HepG2 (cell line): ENCODE measurements at regions not wholly inside any gene's neighbourhood (a gene's known extent, or its start where the extent isn't known, plus 50 kb on each side); places are given as distances from the start of the nearest gene placed in this dataset.

Source experiments
- ATAC-seq: fragments of 200-7000 bp; cut with Tn5 transposase; 3 replicates; pipeline ENCODE4 v1.9.1; 2020; ENCODE audit warnings: mild to moderate bottlenecking, moderate library complexity
- BruUV-seq: library from RNA; stranded (reverse); fragments of 400-500 nt; replicated peaks from 2 replicates; lab custom pipeline; 2021; lab: Mats Ljungman, UMichigan
- CTCF ChIA-PET: fragments of 300-600 bp; formaldehyde crosslinking; extraction: SDS; loops from one replicate; lab custom pipeline; 2021; ENCODE audit warnings: low total read pairs, inconsistent platforms, low intra/inter-chr PET ratio; lab: Yijun Ruan, JAX
- POLR2A ChIA-PET: fragments of 350-600 bp; sonication (Branson Sonifier 250); formaldehyde crosslinking; loops from one replicate; lab custom pipeline; 2020; ENCODE audit warnings: antibody characterized with exemption, inconsistent platforms; lab: Yijun Ruan, JAX
- DNase-seq: peaks from one replicate; pipeline ENCODE4 v3.0.0-alpha.2; 2015; ENCODE audit warnings: low spot score
- FAIRE-seq: peaks from 3 replicates; lab custom pipeline; 2011; peaks lifted over from hg19 to GRCh38; lab: Jason Lieb, UNC
- H2AFZ ChIP-seq: one replicate; pipeline ENCODE4 v1.6.1; 2011; ENCODE audit warnings: low read length, inconsistent platforms
- H3K27ac ChIP-seq: fragments of 300-600 bp; 3 replicates; pipeline ENCODE4 v1.8.0; 2011; ENCODE audit warnings: mixed run types, mild to moderate bottlenecking, mixed read lengths, low read length, inconsistent platforms; ENCODE audit not compliant: insufficient read depth; ENCODE audit errors: extremely low read length
- H3K27me3 ChIP-seq, 2 experiments: fragments of 200-600 bp in 1 of 2; 2 replicates in 1 of 2; 3 replicates in 1 of 2; pipeline versions ENCODE4 v1.6.0 to v1.8.0; 2011; ENCODE audit warnings: low read length in 2 of 2, mild to moderate bottlenecking in 2 of 2, moderate library complexity in 2 of 2, inconsistent platforms in 1 of 2; ENCODE audit not compliant: insufficient read depth in 2 of 2, control insufficient read depth in 1 of 2
- H3K36me3 ChIP-seq, 2 experiments: fragments of 200-600 bp in 1 of 2; replicated peaks in 1 of 2; 2 replicates in 1 of 2; 3 replicates in 1 of 2; pipeline versions ENCODE4 v1.5.1 to v1.8.0; 2011; ENCODE audit warnings: low read length in 2 of 2, inconsistent platforms in 1 of 2; ENCODE audit not compliant: insufficient read depth in 2 of 2, control insufficient read depth in 1 of 2
- H3K4me1 ChIP-seq: 2 replicates; pipeline ENCODE4 v1.5.1; 2012; ENCODE audit warnings: low read length, inconsistent platforms; ENCODE audit not compliant: insufficient read depth
- H3K4me2 ChIP-seq: 2 replicates; pipeline ENCODE4 v1.6.0; 2011; ENCODE audit warnings: low read depth, low read length, inconsistent platforms
- H3K4me3 ChIP-seq, 3 experiments: fragments of 200-600 bp in 1 of 3; sonication (generic), shearing (Covaris generic) in 1 of 3; replicated peaks in 1 of 3; 2 replicates each; pipeline ENCODE4 v1.5.1; 2011 to 2016; ENCODE audit warnings: low read length in 3 of 3, inconsistent platforms in 2 of 3, low read depth in 2 of 3, mild to moderate bottlenecking in 2 of 3, control low read depth in 1 of 3, mixed read lengths in 1 of 3; ENCODE audit not compliant: insufficient read depth in 1 of 3
- H3K79me2 ChIP-seq: one replicate; pipeline ENCODE4 v1.6.1; 2011; ENCODE audit warnings: low read length, inconsistent platforms; ENCODE audit not compliant: insufficient read depth
- H3K9ac ChIP-seq: 2 replicates; pipeline ENCODE4 v1.6.0; 2011; ENCODE audit warnings: mild to moderate bottlenecking, low read depth, low read length, inconsistent platforms; ENCODE audit not compliant: insufficient read depth
- H3K9me3 ChIP-seq: 2 replicates; pipeline ENCODE4 v1.5.1; 2012; ENCODE audit warnings: mild to moderate bottlenecking, low read length
- H4K20me1 ChIP-seq: 2 replicates; pipeline ENCODE4 v1.6.0; 2011; ENCODE audit warnings: inconsistent platforms, mild to moderate bottlenecking, low read length, moderate library complexity; ENCODE audit not compliant: insufficient read depth
- CAMTA2 ChIP-seq: sonication (generic); formaldehyde crosslinking; IDR thresholded peaks from 2 replicates; pipeline ENCODE4 v1.4.0; 2020; ENCODE audit warnings: mild to moderate bottlenecking, missing genetic modification reagents, borderline replicate concordance
- FOXP4 ChIP-seq: sonication (generic); formaldehyde crosslinking; IDR thresholded peaks from 2 replicates; pipeline ENCODE4 v1.4.0; 2020; ENCODE audit warnings: missing genetic modification reagents
- GTF2F1 ChIP-seq: fragments of 150-350 bp; IDR thresholded peaks from 2 replicates; pipeline ENCODE4 v1.6.1; 2014; ENCODE audit warnings: low read length
- MEF2D ChIP-seq: sonication (generic); formaldehyde crosslinking; IDR thresholded peaks from 2 replicates; pipeline ENCODE4 v1.5.1; 2020; ENCODE audit warnings: mild to moderate bottlenecking, missing genetic modification reagents
- NFE2L1 ChIP-seq: sonication (generic); formaldehyde crosslinking; IDR thresholded peaks from 2 replicates; pipeline ENCODE4 v1.4.0; 2020; ENCODE audit warnings: missing genetic modification reagents, mild to moderate bottlenecking, borderline replicate concordance
- ZBTB4 ChIP-seq: sonication (generic); formaldehyde crosslinking; IDR thresholded peaks from 2 replicates; pipeline ENCODE4 v1.4.0; 2020; ENCODE audit warnings: missing genetic modification reagents, mild to moderate bottlenecking, borderline replicate concordance
- ZNF605 ChIP-seq: sonication (generic); formaldehyde crosslinking; IDR thresholded peaks from 2 replicates; pipeline ENCODE4 v1.8.0; 2022; ENCODE audit warnings: mild to moderate bottlenecking, missing genetic modification reagents
- ZNF747 ChIP-seq: sonication (generic); formaldehyde crosslinking; IDR thresholded peaks from 2 replicates; pipeline ENCODE4 v1.8.1; 2023; ENCODE audit warnings: missing genetic modification reagents, mild to moderate bottlenecking, borderline replicate concordance
- ZNF776 ChIP-seq: sonication (generic); formaldehyde crosslinking; IDR thresholded peaks from 2 replicates; pipeline ENCODE4 v1.4.0; 2020; ENCODE audit warnings: mild to moderate bottlenecking, missing genetic modification reagents
- ZNF788 ChIP-seq: sonication (generic); formaldehyde crosslinking; IDR thresholded peaks from 2 replicates; pipeline ENCODE4 v1.5.0; 2020; ENCODE audit warnings: mild to moderate bottlenecking, missing genetic modification reagents, borderline replicate concordance
- WGBS: methylation state at CpG from one replicate; pipeline ENCODE4 v1.1.6; 2017; ENCODE audit warnings: low lambda C conversion rate; 5-methylcytosine and 5-hydroxymethylcytosine counted together
- in situ Hi-C: cut with HindIII; loops from 2 replicates; pipeline ENCODE4 v1.10.0; 2017; ENCODE audit warnings: low pct_unique_long_range_greater_than_20kb; ENCODE audit not compliant: extremely low pct_ligation_motif_present
- intact Hi-C: fragments of 100-400 bp; cut with micrococcal nuclease; formaldehyde crosslinking; loops from one replicate; pipeline ENCODE4 v1.10.0; 2022; ENCODE audit not compliant: unreplicated experiment
- TF ChIP-seq, protein P1 (sequence below): sonication (generic); formaldehyde crosslinking; IDR thresholded peaks from 2 replicates; pipeline ENCODE4 v1.5.0; 2020; ENCODE audit warnings: missing genetic modification reagents
- TF ChIP-seq, protein P2 (sequence below): sonication (generic); formaldehyde crosslinking; IDR thresholded peaks from 2 replicates; pipeline ENCODE4 v1.4.0; 2020; ENCODE audit warnings: missing genetic modification reagents
- TF ChIP-seq, protein P3 (sequence below): sonication (generic); formaldehyde crosslinking; conservative IDR thresholded peaks from 2 replicates; pipeline ENCODE4 v1.8.0; 2022; ENCODE audit warnings: missing genetic modification reagents

DNA sequence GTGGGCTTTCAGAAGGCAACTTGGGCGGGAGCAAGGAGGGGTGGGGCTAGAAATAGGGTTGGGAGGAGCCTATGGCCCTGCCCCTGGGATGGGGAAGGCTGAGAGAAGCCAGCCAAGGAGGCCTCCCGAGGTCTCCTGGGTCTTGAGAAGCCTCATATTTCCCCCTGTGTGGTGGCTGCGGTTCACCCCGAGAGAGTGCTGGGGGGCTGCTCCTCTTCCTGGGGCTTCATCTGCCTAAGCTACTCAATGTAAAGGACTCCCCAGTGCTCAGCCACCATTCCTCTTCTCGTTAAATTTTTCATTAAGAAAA is 174.3 kb downstream of the SMAD6 start:
- WGBS, result 10% methylated on average over 4 of the region's 5 CpGs
- Histone ChIP-seq H3K9me3 (no peaks in the 10 kb centered on the region), H4K20me1 (no peaks in the 10 kb centered on the region), H2AFZ (no peak overlapping the region), H3K4me1 (no peaks in the 10 kb centered on the region), H3K4me3 (no peak overlapping the region), H3K9ac (no peak overlapping the region), H3K79me2 (no peaks in the 10 kb centered on the region), H3K27me3 (peaks cover 3 to 11% of the 10 kb centered on the region in 2 experiments; a peak in 2 of 5 replicates), H3K4me2 (no peak overlapping the region), H3K36me3 (no peaks in the 10 kb centered on the region), H3K27ac (no peak overlapping the region)
- no TSS peak for BruUV-seq
- ATAC-seq (no peak), DNase-seq (no peak), FAIRE-seq (no peak)
- in situ Hi-C loops (no loop called here), intact Hi-C loops (no loop called here)
- ChIA-PET POLR2A (no interaction called here), CTCF (no interaction called here)
- TF ChIP-seq MEF2D (CRISPR knock-in tag) (no peak), FOXP4 (CRISPR knock-in tag) (no peak), ZBTB4 (no peak), ZNF605 (CRISPR knock-in tag) (no peak), ZNF776 (CRISPR knock-in tag) (no peak), ZNF788 (CRISPR knock-in tag) (no peak), CAMTA2 (CRISPR knock-in tag) (no peak), NFE2L1 (CRISPR knock-in tag) (no peak), GTF2F1 (no peak), ZNF747 (CRISPR knock-in tag) (no peak)
- TF ChIP-seq, protein P1, sequence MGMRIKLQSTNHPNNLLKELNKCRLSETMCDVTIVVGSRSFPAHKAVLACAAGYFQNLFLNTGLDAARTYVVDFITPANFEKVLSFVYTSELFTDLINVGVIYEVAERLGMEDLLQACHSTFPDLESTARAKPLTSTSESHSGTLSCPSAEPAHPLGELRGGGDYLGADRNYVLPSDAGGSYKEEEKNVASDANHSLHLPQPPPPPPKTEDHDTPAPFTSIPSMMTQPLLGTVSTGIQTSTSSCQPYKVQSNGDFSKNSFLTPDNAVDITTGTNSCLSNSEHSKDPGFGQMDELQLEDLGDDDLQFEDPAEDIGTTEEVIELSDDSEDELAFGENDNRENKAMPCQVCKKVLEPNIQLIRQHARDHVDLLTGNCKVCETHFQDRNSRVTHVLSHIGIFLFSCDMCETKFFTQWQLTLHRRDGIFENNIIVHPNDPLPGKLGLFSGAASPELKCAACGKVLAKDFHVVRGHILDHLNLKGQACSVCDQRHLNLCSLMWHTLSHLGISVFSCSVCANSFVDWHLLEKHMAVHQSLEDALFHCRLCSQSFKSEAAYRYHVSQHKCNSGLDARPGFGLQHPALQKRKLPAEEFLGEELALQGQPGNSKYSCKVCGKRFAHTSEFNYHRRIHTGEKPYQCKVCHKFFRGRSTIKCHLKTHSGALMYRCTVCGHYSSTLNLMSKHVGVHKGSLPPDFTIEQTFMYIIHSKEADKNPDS (CRISPR knock-in tag), result no peak
- TF ChIP-seq, protein P2, sequence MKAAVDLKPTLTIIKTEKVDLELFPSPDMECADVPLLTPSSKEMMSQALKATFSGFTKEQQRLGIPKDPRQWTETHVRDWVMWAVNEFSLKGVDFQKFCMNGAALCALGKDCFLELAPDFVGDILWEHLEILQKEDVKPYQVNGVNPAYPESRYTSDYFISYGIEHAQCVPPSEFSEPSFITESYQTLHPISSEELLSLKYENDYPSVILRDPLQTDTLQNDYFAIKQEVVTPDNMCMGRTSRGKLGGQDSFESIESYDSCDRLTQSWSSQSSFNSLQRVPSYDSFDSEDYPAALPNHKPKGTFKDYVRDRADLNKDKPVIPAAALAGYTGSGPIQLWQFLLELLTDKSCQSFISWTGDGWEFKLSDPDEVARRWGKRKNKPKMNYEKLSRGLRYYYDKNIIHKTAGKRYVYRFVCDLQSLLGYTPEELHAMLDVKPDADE (CRISPR knock-in tag), result no peak
- TF ChIP-seq, protein P3, sequence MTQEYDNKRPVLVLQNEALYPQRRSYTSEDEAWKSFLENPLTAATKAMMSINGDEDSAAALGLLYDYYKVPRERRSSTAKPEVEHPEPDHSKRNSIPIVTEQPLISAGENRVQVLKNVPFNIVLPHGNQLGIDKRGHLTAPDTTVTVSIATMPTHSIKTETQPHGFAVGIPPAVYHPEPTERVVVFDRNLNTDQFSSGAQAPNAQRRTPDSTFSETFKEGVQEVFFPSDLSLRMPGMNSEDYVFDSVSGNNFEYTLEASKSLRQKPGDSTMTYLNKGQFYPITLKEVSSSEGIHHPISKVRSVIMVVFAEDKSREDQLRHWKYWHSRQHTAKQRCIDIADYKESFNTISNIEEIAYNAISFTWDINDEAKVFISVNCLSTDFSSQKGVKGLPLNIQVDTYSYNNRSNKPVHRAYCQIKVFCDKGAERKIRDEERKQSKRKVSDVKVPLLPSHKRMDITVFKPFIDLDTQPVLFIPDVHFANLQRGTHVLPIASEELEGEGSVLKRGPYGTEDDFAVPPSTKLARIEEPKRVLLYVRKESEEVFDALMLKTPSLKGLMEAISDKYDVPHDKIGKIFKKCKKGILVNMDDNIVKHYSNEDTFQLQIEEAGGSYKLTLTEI (CRISPR knock-in tag), result no peak
